IMR-90 (cell line): ENCODE measurements at regions not wholly inside any gene's neighbourhood (a gene's known extent, or its start where the extent isn't known, plus 50 kb on each side); places are given as distances from the start of the nearest gene placed in this dataset.

Source experiments
- ATAC-seq: fragments of 200-7000 bp; cut with Tn5 transposase; 2 replicates; pipeline ENCODE4 v1.9.1; 2020; ENCODE audit warnings: low read depth, mild to moderate bottlenecking, moderate library complexity
- BruUV-seq: library from RNA; stranded (reverse); fragments of 400-500 nt; replicated peaks from 2 replicates; lab custom pipeline; 2021; lab: Mats Ljungman, UMichigan
- CTCF ChIA-PET: fragments of 300-600 bp; formaldehyde crosslinking; extraction: SDS; loops from one replicate; lab custom pipeline; 2021; ENCODE audit warnings: antibody characterized with exemption; lab: Yijun Ruan, JAX
- POLR2A ChIA-PET: fragments of 300-600 bp; sonication (Branson Sonifier 250); formaldehyde crosslinking; loops from one replicate; lab custom pipeline; 2022; ENCODE audit warnings: antibody characterized with exemption; ENCODE audit not compliant: unreplicated experiment; lab: Charles Lee
- DNase-seq: peaks from one replicate; pipeline ENCODE4 v3.0.0; 2013
- H2AFZ ChIP-seq: replicated peaks from 2 replicates; pipeline ENCODE3; 2013; ENCODE audit warnings: low read length, mild to moderate bottlenecking; ENCODE audit not compliant: poor library complexity
- H2AK5ac ChIP-seq: 2 replicates; pipeline ENCODE4 v1.6.1; 2013; ENCODE audit warnings: low read depth, low read length, inconsistent platforms
- H2AK9ac ChIP-seq: replicated peaks from 2 replicates; pipeline ENCODE3; 2013; ENCODE audit warnings: mild to moderate bottlenecking, low read depth, low read length, moderate library complexity; ENCODE audit not compliant: poor library complexity
- H2BK120ac ChIP-seq: 2 replicates; pipeline ENCODE4 v1.6.1; 2013; ENCODE audit warnings: low read depth, low read length, inconsistent platforms
- H2BK15ac ChIP-seq: 3 replicates; pipeline ENCODE4 v1.6.1; 2013; ENCODE audit warnings: low read depth, low read length, inconsistent platforms
- H2BK20ac ChIP-seq: 2 replicates; pipeline ENCODE4 v1.6.1; 2013; ENCODE audit warnings: low read depth, mild to moderate bottlenecking, inconsistent platforms, low read length, moderate library complexity
- H2BK5ac ChIP-seq: 2 replicates; pipeline ENCODE4 v1.6.1; 2013; ENCODE audit warnings: mild to moderate bottlenecking, low read depth, low read length, inconsistent platforms; ENCODE audit not compliant: poor library complexity, severe bottlenecking
- H3K14ac ChIP-seq: replicated peaks from 2 replicates; pipeline ENCODE4 v1.6.1; 2013; ENCODE audit warnings: low read depth, low read length, inconsistent platforms
- H3K18ac ChIP-seq: 2 replicates; pipeline ENCODE4 v1.6.1; 2013; ENCODE audit warnings: low read depth, low read length, control low read depth
- H3K23ac ChIP-seq: 2 replicates; pipeline ENCODE4 v1.6.1; 2013; ENCODE audit warnings: low read depth, low read length, inconsistent platforms
- H3K27ac ChIP-seq: 2 replicates; pipeline ENCODE4 v1.5.1; 2013; ENCODE audit warnings: mild to moderate bottlenecking, control low read depth, low read length; ENCODE audit not compliant: insufficient read depth
- H3K27me3 ChIP-seq: 2 replicates; pipeline ENCODE4 v1.6.1; 2013; ENCODE audit warnings: low read length; ENCODE audit not compliant: control insufficient read depth, insufficient read depth
- H3K36me3 ChIP-seq: 2 replicates; pipeline ENCODE4 v1.6.1; 2013; ENCODE audit warnings: low read length, mixed read lengths; ENCODE audit not compliant: control insufficient read depth, insufficient read depth
- H3K4ac ChIP-seq: 2 replicates; pipeline ENCODE4 v1.6.1; 2013; ENCODE audit warnings: low read depth, low read length, inconsistent platforms
- H3K4me1 ChIP-seq: 2 replicates; pipeline ENCODE4 v1.6.1; 2013; ENCODE audit warnings: low read length, mixed read lengths; ENCODE audit not compliant: control insufficient read depth, insufficient read depth
- H3K4me2 ChIP-seq: 2 replicates; pipeline ENCODE4 v1.6.1; 2013; ENCODE audit warnings: low read depth, mild to moderate bottlenecking, control low read depth, low read length, moderate library complexity
- H3K4me3 ChIP-seq: 2 replicates; pipeline ENCODE4 v1.5.1; 2013; ENCODE audit warnings: low read depth, mild to moderate bottlenecking, control low read depth, low read length, moderate library complexity; ENCODE audit not compliant: insufficient read depth
- H3K56ac ChIP-seq: 2 replicates; pipeline ENCODE4 v1.6.1; 2013; ENCODE audit warnings: low read length, inconsistent platforms; ENCODE audit not compliant: insufficient read depth; ENCODE audit errors: extremely low read depth
- H3K79me1 ChIP-seq, 2 experiments: 2 replicates each; pipeline ENCODE4 v1.6.1; 2013; ENCODE audit warnings: low read length in 2 of 2, inconsistent platforms in 1 of 2, low read depth in 1 of 2
- H3K9ac ChIP-seq: 2 replicates; pipeline ENCODE4 v1.6.1; 2013; ENCODE audit warnings: low read depth, low read length, control low read depth
- H3K9me1 ChIP-seq: 2 replicates; pipeline ENCODE4 v1.6.1; 2013; ENCODE audit warnings: low read length, inconsistent platforms; ENCODE audit not compliant: insufficient read depth
- H3K9me3 ChIP-seq: 2 replicates; pipeline ENCODE4 v1.6.1; 2013; ENCODE audit warnings: low read length; ENCODE audit not compliant: control insufficient read depth, insufficient read depth
- H4K20me1 ChIP-seq: 2 replicates; pipeline ENCODE4 v1.6.1; 2013; ENCODE audit warnings: low read length, inconsistent platforms; ENCODE audit not compliant: insufficient read depth
- H4K5ac ChIP-seq: 2 replicates; pipeline ENCODE4 v1.6.1; 2013; ENCODE audit warnings: mild to moderate bottlenecking, low read depth, low read length, control low read depth
- H4K8ac ChIP-seq, 2 experiments: 2 replicates each; pipeline ENCODE4 v1.6.1; 2013; ENCODE audit warnings: low read depth in 2 of 2, low read length in 2 of 2, control low read depth in 1 of 2, inconsistent platforms in 1 of 2
- H4K91ac ChIP-seq: 2 replicates; pipeline ENCODE4 v1.6.1; 2013; ENCODE audit warnings: low read depth, low read length, inconsistent platforms; ENCODE audit not compliant: insufficient read depth
- BHLHE40 ChIP-seq: fragments of 150-350 bp; IDR thresholded peaks from 2 replicates; pipeline ENCODE4 v1.6.1; 2016; ENCODE audit warnings: mild to moderate bottlenecking, low read depth, low read length
- MXI1 ChIP-seq: IDR thresholded peaks from 2 replicates; pipeline ENCODE4 v1.6.1; 2012; ENCODE audit warnings: low read depth, mild to moderate bottlenecking, low read length, moderate library complexity, borderline replicate concordance
- RCOR1 ChIP-seq: IDR thresholded peaks from 2 replicates; pipeline ENCODE4 v1.6.1; 2012; ENCODE audit warnings: mild to moderate bottlenecking, low read length, improper control_type of control experiment; ENCODE audit not compliant: insufficient replicate concordance
- WGBS, 2 experiments: methylation state at CpG; one replicate each; pipeline versions ENCODE4 v1.1.5 to v1.1.7; 2013; ENCODE audit warnings: missing lambda C conversion rate in 2 of 2; ENCODE audit not compliant: insufficient read length in 1 of 2; ENCODE audit errors: extremely low coverage in 2 of 2; 5-methylcytosine and 5-hydroxymethylcytosine counted together
- dilution Hi-C: fragments of 300-500 bp; cut with HindIII; formaldehyde crosslinking; loops from one replicate; pipeline ENCODE4 v1.14.3; 2018; ENCODE audit warnings: low sequenced_read_pairs; ENCODE audit not compliant: unreplicated experiment
- in situ Hi-C: fragments of 300-500 bp; cut with MboI; formaldehyde crosslinking; loops from 3 replicates; pipeline ENCODE4 v1.14.3; 2019; ENCODE audit warnings: low sequenced_read_pairs, inconsistent platforms, mixed read lengths
- intact Hi-C: fragments of 100-400 bp; cut with micrococcal nuclease; formaldehyde crosslinking; loops from 2 replicates; pipeline ENCODE4 v1.10.0; 2022

DNA sequence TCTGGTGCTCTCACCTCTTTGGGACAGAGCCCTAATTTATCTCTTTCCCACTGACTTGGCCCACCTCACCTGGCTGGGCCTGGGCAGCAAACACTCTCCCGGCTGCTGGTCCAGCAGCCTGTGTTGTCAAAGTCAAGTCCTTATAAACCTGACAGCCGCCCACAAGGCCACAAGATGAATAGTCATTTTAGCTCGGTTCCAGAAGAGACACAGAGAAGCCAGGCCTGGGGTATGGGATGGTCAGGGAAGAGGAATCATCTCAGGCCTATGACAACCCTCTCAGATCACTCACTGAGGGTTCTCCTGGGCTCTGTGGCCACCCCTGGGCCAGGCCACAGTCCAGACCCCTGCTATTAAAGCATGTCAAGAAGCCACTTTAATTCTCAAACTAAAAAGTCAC lies 158.5 kb downstream of the FOXD2 start:
- Histone ChIP-seq H3K4me2 (no peak overlapping the region), H3K4me1 (no peaks in the 10 kb centered on the region), H3K79me1 (no peaks in the 10 kb centered on the region), H3K27ac (no peak overlapping the region), H3K18ac (no peak overlapping the region), H3K9me3 (no peaks in the 10 kb centered on the region), H4K20me1 (no peaks in the 10 kb centered on the region), H4K8ac (no peak overlapping the region), H3K56ac (no peak overlapping the region), H4K5ac (no peak overlapping the region), H3K9ac (no peak overlapping the region), H3K9me1 (no peaks in the 10 kb centered on the region), H2BK5ac (no peak overlapping the region), H2AK5ac (no peak overlapping the region), H3K36me3 (no peaks in the 10 kb centered on the region), H3K27me3 (peaks cover 11% of the 10 kb centered on the region; the same call in 1 of the 2 replicates), H2AFZ (no peak overlapping the region), H2BK20ac (no peak overlapping the region), H2BK15ac (no peak overlapping the region), H2AK9ac (no peak overlapping the region), H3K4ac (no peak overlapping the region), H2BK120ac (no peak overlapping the region), H3K23ac (no peak overlapping the region), H4K91ac (no peak overlapping the region), H3K14ac (no peak overlapping the region), H3K4me3 (no peak overlapping the region)
- DNase-seq, result no peak
- in situ Hi-C loops, result no loop called here
- no peak for ATAC-seq
- dilution Hi-C loops, result no loop called here
- POLR2A ChIA-PET, result no interaction called here
- no TSS peak for BruUV-seq
- no CpG with 5 or more reads among the region's 3 CpGs for WGBS, 2 experiments
- intact Hi-C loops, result no loop called here
- TF ChIP-seq BHLHE40 (no peak), RCOR1 (no peak), MXI1 (no peak)
- CTCF ChIA-PET, result no interaction called here
